Stimulated activated CD8-positive, alpha-beta memory T cell treated with anti-CD3 and anti-CD28 coated beads, Interleukin-4, amount 100 ng/mL, for 1 hour (primary cell): ENCODE measurements at regions not wholly inside any gene's neighbourhood (a gene's known extent, or its start where the extent isn't known, plus 50 kb on each side); places are given as distances from the start of the nearest gene placed in this dataset.
"Not testable (repeated sequence)": the region's sequence is repeated elsewhere in the genome, so short reads cannot be mapped to it uniquely, and the experiment has no call there.

ENCODE experiments used
- DNase-seq, 2 donors: peaks; one replicate each; pipeline ENCODE4 v3.0.0-alpha.2; 2020; ENCODE audit warnings: low read depth in 2 of 2, low spot score in 1 of 2

DNA sequence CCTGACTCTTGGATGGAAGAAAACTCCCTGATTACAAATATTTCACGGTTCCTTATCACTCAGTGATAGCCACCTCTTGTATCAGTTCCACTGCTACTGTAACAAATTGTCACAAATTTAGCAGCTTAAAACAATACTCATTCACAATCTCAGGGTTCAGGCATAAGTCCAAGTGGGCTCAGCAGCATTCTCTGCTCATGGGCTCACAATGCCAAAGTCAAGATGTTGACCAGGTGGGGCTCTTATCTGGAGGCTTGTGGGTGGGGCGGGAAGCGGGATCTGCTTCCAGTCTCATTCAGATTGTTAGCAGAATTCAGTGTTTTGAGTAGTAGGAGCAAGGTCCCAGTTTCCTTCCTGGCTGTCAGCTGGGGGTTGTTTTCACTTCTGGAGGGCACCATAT is 137.3 kb upstream of the FAM78B start:
- DNase-seq = no peak

DNA sequence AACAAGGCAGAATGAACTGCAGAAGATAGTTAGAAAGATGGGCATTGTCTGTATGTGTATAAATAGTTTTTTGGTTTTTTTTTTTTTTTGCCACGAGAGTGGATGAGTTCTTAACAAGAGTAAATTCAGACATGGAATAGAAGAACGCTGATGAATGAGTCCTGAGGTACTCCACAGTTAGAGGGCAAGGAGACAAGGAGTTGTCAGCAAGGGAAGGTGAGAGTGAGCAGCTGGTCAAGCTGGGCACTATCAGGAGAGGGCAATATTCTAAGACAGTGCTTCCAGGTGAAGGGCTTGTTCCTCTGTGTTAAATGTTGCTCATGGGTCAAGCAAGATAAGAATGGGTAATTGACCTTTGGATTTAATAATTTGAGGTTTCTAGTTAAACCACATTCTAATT is 138.6 kb upstream of the FAM78B start:
- no peak for DNase-seq

DNA sequence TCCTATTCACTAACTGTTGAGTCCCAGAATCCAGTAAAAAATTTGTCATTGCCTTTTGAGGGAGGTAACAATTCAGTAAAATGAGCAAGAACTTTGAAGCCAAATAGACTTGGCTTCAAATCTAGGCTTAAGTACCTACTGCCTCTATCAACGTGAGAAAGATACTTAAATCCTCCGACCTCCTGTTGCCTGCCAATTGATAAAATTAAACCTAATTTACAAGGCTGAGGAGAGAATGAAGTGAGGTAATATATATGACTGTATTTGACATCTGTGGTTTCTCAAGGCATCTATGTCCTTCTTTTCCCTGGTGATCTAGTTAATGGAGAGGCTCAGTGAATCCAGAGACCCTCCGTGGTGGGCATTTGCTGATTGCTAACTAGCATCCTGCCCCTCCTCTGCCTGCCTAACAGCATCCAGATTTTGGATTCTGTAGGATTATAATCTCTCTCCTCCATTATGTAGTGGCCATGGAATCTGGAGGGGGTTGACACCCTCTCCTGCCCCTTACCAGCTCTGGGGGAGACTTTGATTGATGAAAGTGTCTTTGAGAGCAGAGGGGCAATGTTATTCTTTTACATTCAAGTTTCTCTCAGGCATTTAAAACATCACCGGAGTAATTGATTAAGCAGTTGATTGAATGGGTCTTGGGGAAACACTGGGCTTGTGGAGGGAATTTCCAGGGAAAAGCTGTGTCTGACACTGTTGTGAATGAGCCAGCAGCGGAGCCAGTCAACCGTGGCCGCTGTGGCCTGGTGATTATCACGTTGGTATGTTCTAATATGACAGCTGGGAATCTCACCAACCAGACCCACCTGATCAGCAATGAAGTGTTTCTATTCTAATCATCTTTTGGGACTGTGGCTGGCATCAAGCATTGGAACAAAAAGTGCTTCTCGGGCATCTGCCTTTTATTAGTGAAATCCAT is 140.7 kb upstream of the FAM78B start:
- no peak for DNase-seq

DNA sequence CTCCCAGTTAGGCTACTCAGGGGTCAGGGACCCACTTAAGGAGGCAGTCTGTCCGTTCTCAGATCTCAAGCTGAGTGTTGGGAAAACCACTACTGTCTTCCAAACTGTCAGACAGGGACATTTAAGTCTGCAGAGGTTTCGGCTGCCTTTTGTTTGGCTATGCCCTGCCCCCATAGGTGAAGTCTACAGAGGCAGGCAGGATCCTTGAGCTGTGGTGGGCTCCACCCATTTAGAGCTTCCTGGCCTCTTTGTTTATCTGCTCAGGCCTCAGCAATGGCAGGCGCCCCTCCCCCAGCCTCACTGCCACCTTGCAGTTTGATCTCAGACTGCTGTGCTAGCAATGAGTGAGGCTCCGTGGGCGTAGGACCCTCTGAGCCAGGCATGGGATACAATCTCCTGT is 149.5 kb upstream of the FAM78B start:
- not testable (repeated sequence) for DNase-seq

DNA sequence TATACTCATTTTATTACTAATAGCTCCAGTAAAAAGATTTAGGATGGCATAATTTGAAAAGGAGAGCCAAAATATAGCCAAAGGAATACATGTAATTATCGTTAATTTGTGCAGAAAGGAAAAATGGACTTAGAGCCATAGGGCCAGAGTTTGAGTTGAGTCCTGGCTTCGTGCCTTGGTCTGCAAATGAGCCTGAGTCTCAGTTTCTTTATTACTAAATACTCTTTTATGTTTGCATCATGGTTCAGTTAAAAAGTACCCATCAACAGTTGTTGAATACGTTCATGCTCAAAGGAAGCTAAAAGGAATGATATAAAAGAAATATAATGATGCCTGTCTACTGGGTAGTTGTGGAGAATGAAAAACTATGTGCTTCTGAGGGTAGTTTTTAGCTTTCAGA is 155.7 kb upstream of the FAM78B start:
- DNase-seq = no peak

DNA sequence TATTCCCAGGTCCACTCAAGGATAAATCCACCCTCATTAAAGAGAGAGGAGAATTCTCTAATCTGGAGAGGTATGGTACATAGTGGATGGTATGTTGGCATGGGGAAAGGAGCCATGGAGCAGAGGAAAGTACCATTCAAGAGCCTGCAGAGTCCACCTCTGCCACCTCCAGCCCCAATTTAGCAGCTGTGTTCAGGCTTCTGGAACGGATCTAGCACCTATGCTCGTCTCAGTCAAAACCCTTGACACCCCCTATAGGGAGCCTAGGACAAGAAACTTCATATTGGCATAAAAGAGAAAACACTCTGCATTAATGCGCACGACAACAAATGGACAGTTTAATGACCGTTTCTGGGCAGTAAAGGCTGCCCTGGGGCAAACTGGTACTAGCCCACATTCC is 161.1 kb upstream of the FAM78B start:
- no peak for DNase-seq

DNA sequence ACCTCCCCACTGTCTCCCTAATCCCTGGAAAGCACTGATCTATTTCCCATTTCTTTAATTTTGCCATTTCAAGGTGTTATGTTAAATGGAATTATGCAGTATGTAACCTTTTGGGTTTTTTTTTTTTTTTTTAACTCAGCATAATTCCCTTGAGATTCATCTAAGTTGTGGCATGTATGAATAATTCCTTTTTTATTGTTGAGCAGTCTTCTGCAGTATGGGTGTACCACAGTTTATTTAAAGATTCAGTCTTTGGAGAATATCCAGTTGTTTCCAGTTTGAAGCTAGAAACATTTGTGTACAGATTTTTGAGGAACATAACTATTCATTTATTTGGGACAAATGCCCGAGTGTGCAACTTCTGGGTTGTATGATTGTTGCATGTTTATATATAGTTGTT is 162.2 kb upstream of the FAM78B start:
- DNase-seq = no peak

DNA sequence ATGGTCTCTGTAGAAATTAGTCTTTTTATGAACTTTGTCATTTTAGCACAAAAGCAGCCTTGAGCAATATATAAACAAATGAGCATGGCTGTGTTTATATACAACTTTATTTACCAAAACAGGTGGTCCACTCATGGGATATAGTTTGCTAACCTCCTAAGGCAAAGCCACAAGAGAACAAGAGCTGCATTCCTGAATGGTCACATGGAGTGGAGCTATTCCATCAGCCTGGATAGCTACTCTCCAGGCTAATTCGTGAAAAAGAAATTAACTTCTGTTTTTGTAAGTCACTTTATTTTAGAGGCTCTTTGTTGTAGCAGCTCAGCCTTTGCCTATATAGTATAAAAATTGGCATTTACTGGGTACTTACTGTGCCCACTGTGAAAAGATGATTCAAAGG is 163.3 kb upstream of the FAM78B start:
- DNase-seq = no peak

DNA sequence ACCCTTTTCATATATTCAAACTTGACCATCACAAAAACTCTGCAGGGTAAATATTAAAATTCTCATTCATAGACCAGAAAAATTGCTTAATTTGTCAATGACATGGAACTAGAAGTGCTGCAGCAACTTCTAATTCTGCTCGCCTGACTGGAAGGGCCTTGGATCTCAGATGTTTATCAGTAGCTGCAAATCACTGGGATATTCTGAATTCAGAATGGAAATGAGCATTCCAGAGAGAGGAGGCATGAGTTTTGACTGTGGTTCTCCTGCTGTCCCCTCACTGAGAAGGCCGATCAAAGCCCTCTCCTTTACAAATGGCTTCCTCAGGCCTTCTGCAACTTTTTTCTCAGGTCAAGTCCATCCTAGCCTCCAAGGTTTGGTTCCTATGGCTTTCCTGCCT is 171.3 kb upstream of the FAM78B start:
- DNase-seq = no peak

DNA sequence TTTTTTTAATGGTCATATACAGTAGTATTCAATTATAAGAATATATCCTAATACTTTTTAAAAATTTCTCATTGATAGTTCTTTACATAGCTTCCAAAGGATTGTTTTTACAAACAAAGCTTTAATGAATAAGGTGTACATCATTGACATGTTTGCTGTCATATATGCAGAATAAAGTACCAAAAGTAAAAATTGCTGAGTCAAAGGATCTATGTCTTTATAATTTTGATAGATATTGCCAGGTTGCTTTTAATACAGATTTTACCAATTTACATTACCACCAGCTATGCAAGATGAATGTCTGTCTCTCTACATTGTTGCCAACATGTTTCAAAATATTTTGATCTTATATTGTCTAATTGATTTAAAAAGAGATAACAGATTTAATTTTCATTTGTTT is 173.9 kb upstream of the FAM78B start:
- DNase-seq = no peak

DNA sequence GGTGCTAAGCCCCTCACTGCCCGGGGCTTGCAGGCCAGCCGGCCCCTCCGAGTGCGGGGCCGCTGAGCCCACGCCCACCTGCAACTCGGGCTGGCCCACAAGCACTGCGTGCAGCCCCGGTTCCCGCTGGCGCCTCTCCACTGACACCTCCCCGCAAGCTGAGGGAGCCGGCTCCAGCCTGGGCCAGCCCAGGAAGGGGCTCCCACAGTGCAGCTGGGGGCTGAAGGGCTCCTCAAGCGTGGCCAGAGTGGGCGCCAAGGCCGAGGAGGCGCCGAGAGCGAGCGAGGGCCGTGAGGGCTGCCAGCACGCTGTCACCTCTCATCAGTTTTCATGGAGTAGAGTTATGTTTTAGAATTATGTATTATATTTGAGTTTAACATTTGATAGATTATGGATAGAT is 176.5 kb upstream of the FAM78B start:
- DNase-seq = no peak

DNA sequence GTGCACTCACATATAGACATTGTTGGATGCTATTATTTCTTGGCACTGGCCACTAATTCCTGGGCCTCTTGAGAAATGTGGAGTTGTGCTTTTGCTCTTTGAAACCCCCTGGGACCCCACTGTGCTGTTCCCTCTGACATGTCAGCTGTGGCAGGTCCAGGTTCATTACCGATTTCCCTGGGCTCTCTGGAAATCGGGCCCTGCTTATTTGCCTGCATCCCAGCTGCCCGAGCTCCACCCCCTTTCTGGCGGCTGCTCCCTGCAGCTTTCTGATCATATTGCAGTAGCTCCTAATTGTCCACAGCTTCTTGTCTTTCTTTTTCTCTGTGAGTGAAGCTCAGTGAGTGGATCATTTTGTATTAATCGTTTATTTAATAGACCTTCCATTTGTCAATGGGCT is 183.7 kb upstream of the FAM78B start:
- no peak for DNase-seq

DNA sequence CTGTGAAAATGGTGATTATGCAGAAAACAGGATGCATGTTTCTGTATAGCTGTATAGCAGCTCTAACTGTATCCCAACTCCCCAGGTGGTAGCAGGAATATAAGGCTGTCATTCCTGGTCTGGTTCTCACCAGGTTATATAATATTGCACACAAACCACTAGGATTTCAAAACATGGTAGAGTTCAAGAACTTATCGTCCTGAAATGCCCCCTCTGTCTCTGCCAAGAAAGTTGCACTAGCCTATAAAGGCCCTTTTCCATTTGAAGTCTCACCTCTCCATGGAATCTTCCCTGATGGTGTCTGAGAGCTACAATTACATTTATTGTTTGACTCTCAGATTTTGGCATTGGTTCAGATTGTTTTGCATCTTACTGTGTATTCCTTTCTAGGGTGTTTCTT is 184.9 kb upstream of the FAM78B start:
- DNase-seq = no peak

DNA sequence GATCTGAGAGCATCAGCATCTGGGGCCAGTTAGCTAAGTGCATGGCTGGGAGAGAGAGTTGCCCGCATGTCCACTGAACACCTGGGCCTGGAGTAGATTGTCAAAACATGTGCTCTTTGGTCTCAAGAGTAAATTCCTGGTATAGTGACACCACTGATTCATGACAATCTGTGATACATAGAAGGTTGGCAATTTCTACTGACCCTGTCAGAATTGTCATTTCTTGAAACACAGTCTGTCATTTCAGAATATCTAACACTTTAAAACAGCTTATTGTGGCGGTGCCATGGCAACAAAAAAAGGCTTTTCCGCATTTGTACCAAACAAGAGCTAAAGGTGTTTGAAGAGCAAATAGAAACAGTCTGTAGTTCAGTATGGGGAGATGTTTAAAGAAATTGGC is 186.4 kb upstream of the FAM78B start:
- no peak for DNase-seq

DNA sequence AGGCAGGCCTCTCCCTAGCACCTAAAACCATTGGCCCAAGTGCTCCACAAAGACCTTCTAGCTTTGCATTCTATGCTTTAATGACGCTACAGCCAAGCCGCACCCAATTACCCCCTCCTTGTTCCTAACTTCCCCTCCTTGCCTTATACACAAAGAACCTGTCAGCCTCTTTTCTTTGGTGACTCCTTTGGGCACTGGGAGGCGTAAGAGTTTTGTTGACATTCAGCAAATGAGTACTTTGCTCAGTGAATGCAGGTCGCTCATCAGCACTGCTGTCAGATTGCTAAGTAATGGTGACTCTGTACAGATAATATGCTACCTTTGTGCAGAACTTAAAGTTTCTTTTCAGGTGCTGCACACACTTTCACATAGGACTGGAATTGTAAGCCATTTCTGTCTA is 187.6 kb upstream of the FAM78B start:
- no peak for DNase-seq

DNA sequence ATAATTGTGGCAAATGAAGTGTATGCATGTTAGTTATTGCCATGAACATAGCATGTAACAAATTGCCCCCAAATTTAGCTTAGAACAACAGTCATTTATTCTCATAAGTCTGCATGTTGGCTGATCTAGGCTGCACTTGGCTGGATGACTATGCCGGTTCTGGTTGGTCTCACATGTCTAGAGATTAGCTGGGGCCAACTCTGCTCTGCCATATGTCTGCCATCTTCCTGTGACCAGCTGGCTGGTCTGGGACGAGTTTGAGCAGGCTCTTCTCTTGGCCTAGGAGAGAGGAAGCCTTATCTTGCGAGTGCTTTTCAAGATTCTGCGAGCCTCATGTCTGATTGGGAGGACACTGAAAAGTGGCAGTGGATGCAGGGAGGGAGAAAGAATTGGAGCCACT is 198.3 kb upstream of the FAM78B start:
- no peak for DNase-seq

DNA sequence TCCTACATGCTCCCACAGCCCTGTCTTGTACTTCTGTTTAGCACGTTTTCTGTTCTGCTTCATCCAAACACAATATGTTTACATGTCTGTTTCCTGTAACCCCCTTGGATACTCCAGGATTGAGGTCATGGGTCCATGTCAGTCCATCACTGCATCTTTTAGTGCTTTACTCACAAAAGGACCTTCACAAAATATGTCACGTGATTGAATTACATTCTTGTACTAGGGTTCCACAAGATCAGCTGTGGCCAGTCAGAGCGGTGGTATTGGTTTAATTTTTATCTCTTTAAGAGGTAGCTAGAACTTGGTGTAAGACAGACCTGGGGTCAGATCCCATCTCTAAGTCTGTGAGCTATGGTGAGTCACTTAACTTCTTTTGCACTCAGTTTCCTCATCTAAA is 201.2 kb upstream of the FAM78B start:
- no peak for DNase-seq

DNA sequence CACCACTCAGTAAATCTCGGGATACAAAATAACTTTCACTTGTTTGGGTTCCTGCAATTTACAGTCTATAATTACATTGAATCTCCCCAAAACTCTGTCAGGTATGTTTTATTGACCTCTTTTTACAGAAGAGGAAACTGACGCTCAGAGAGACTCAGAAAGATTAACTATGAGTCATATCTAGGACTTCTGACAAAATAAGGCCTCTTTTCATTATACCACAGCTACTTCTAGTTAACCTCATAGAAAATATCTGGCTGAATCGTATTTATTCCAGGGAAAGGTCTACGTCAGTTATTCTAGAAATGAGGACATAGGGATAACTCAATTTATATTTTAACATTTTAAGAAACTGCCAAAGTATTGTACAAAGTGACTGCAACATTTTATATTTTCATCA is 211.1 kb upstream of the FAM78B start:
- no peak for DNase-seq

DNA sequence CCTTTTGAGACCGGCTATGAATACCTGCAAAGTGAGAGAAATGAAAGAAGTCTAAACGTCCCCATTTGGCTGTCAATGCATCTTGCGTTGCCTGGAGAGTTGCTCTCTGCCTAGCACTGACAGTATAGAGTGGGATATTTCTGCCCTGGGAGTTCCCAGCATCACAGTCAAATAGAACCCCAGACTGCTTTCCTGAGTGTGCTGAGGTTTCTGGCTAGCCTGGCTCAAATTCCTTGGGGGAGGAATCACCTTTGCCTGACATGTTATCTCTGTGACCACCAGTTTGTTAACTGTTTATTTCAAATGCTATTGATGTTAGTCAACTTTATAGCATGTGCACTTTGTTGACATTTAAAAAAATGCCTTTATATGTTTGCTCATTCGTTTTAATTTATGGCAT is 212.0 kb upstream of the FAM78B start:
- no peak for DNase-seq

DNA sequence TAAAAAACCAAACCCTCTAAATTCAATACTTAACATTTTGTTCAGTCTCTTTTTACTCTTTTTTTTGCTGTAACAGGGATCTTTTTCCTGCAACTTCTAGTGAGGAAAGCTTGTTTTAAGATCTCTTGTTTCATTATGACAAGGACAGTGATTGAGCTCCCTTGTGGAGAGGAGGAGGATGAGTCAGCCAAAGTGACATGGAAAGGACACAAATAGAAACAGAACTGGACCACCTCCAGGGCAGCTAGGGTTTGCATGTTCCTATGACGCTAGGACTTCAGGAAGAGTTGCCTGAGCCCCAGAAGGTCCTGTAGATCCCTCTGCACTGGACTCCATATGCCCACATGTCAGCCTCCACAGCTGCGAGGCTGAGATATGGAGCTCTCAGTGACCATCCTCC is 212.6 kb upstream of the FAM78B start:
- no peak for DNase-seq

DNA sequence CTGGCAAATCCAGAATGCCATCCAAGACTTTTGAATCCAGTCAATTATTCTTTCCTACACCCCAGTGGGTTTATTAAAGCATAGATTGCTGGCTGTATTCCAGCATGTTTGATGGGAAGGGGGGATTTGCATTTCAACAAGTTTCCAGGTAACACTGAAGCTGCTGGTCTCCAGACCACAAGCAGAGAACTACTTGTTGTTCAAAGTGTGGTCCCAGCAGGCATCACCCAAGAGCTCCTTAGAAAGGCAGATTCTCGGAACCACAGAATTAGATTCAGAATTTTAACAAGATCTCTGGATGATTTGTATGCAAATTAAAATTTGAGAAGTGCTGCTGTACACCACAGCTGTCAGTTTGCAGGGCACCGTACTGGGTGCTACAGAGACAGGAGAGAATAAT is 216.3 kb upstream of the FAM78B start:
- DNase-seq = no peak

DNA sequence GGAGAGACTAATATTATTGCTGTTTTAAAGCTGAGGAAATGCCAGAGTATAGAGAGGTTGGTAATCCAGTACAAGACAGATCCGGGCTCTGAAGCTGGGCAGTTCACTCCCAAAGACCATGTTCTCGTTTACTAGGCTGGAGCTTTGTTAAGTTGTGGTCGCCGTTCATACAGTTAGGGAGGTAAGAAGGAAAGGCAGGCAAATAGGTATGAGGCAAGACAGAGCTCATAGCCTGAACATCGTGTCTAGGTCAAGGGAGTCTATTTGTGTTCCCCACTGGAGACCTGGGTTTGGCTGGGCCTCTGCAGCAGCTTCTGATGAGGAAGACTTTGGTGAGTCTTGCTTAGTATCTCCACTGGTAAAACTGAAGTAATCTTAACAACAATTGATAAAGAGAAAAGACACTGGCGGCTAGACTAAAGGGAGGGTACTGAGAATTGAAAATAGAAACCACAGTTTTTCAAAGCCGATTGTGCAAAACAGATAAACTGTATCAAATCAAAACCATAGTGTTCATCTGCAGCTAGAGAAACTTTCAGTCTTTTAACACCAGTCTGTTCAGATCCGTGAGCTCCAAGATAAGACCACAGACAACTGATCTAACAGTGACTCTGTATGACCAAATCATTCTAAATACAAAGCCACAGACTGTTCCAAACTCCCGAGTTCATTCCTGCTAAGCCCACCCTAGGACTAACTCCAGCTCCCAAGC is 217.0 kb upstream of the FAM78B start:
- DNase-seq = no peak

DNA sequence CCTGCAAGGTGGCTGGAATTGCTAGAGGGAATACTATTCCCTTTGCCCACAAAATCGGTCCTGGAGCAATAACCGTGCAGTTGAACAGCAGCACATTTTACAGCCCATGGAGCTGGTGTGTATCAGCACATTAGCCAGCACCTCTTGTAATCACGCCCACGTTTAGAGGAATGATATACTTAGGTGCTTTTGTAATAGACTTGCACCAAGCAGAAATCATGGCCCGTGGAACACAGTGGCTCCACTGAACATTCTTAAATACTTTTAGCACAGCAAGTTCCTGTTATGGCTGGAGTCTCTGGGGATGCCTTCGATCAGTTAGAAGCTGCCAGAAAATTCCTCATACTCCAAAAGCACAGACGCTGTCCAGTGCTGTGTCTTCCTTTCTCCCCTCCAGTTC is 218.1 kb upstream of the FAM78B start:
- DNase-seq = no peak
